Right cardiac atrium (tissue), 5 donors: ENCODE measurements at regions not wholly inside any gene's neighbourhood (a gene's known extent, or its start where the extent isn't known, plus 50 kb on each side); places are given as distances from the start of the nearest gene placed in this dataset.
"Not testable (repeated sequence)": the region's sequence is repeated elsewhere in the genome, so short reads cannot be mapped to it uniquely, and the experiment has no call there.

ENCODE experiments used
- ATAC-seq, 2 donors: fragments of 200-7000 bp; cut with Tn5 transposase; one replicate each; pipeline versions ENCODE4 v1.8.0 to v1.9.1; 2020; ENCODE audit warnings: moderate library complexity in 2 of 2, mild to moderate bottlenecking in 1 of 2
- DNase-seq, 3 donors: peaks; one replicate each; pipeline ENCODE4 v3.0.0-alpha.2; 2020
- H3K27ac ChIP-seq: one replicate; pipeline ENCODE4 v1.5.1; 2013; ENCODE audit warnings: mild to moderate bottlenecking, low read length, control low read depth, moderate library complexity
- H3K27me3 ChIP-seq: one replicate; pipeline ENCODE4 v1.6.1; 2013; ENCODE audit not compliant: control insufficient read depth, insufficient read depth
- H3K4me1 ChIP-seq: one replicate; pipeline ENCODE4 v1.6.1; 2013; ENCODE audit warnings: low read length; ENCODE audit not compliant: control insufficient read depth, insufficient read depth
- H3K4me3 ChIP-seq: one replicate; pipeline ENCODE4 v1.5.1; 2013; ENCODE audit warnings: low read length, control low read depth
- H3K9me3 ChIP-seq: one replicate; pipeline ENCODE4 v1.6.1; 2013; ENCODE audit warnings: low read length; ENCODE audit not compliant: control insufficient read depth
- WGBS: extraction: QIAGEN DNeasy Blood & Tissue Kit; methylation state at CpG from one replicate; pipeline ENCODE4 v1.1.7; 2013; 5-methylcytosine and 5-hydroxymethylcytosine counted together
- intact Hi-C, 4 donors: fragments of 100-400 bp; cut with DNase I; formaldehyde crosslinking; loops; one replicate each; pipeline versions ENCODE4 v1.11.0 to v1.14.0; 2022 to 2023
- donor health status: healthy with polysubstance abuse.
- donor health status: DM: no; HTN: yes; CAD: no.
- donor health status: DM: no; HTN: no; CAD: no.
- donor health status: DM: no; HTN: yes; CAD: no; lungs with severe emphysema.
- donor health status: DM: yes; HTN: yes; CAD: no.

DNA sequence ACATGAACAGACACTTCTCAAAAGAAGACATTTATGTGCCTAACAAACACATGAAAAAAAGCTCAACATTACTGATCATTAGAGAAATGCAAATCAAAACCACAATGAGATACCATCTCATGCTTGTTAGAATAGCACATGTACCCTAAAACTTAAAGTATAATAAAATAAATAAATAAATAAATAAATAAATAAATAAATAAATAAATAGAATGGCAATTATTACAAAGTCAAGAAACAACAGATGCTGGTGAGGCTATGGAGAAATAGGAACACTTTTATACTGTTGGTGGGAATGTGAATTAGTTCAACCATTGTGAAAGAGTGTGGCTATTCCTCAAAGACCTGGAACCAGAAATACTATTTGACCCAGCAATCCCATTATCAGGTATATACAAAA lies 970.6 kb downstream of the NR2F1-AS1 start:
- DNase-seq, H3K9me3 ChIP-seq, H3K4me1 ChIP-seq, H3K4me3 ChIP-seq, ATAC-seq, H3K27ac ChIP-seq, H3K27me3 ChIP-seq, intact Hi-C loops: not testable (repeated sequence)

- no peak for ATAC-seq
- Histone ChIP-seq H3K4me3 (no peak overlapping the region), H3K4me1 (no peaks in the 10 kb centered on the region), H3K27me3 (no peaks in the 10 kb centered on the region), H3K27ac (no peak overlapping the region), H3K9me3 (no peaks in the 10 kb centered on the region)
- no peak for DNase-seq
- intact Hi-C loops, result no loop called here
- 86% methylated on average over 2 of the region's 2 CpGs for WGBS
Measured at GRCh38 chr5:92605591-92605990, 975.4 kb downstream of the NR2F1-AS1 start.

DNA sequence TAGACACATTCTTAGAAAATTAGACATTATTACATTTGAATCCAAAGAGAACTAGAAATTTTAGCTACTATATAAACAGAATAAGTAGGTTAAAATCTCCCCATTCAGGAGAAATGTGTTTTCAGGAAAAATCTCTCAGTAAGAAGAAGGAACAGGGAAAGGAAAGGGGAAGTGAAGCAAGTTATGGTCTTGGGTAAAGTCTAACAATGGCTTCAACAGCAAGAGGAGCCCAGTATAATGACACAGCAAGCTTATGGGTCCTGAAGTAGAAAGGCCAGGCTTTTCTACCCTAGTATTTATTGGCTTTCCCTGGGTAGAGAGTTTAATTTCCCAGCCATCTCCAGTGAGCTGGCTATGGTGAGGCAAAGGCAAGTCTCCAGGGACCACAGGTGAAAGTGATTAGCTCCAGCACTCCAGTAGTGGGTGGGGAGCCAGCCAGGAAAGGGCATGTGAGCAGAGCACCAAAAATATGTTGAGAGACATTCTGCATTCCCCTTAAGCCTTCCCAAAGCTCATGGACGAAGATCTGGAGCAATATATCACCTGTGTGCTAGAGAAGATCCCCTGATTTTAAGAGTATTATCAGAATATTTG lies 981.7 kb downstream of the NR2F1-AS1 start:
- WGBS, result 68% methylated on average over 1 of the region's 1 CpG
- DNase-seq, result no peak
- ATAC-seq, result no peak

GRCh38 chr5:92594031-92594430 lies 987.0 kb downstream of the NR2F1-AS1 start:
- intact Hi-C loops, result no loop called here
- Histone ChIP-seq H3K4me3 (no peak overlapping the region), H3K27ac (no peak overlapping the region), H3K9me3 (no peaks in the 10 kb centered on the region), H3K27me3 (no peaks in the 10 kb centered on the region), H3K4me1 (no peaks in the 10 kb centered on the region)
- DNase-seq (no peak), ATAC-seq (no peak)

More for the DNA sequence above, 981.7 kb downstream of the NR2F1-AS1 start:
- intact Hi-C loops, result no loop called here
- Histone ChIP-seq H3K27ac (no peak overlapping the region), H3K4me3 (no peak overlapping the region), H3K27me3 (no peaks in the 10 kb centered on the region), H3K9me3 (no peaks in the 10 kb centered on the region), H3K4me1 (no peaks in the 10 kb centered on the region)

DNA sequence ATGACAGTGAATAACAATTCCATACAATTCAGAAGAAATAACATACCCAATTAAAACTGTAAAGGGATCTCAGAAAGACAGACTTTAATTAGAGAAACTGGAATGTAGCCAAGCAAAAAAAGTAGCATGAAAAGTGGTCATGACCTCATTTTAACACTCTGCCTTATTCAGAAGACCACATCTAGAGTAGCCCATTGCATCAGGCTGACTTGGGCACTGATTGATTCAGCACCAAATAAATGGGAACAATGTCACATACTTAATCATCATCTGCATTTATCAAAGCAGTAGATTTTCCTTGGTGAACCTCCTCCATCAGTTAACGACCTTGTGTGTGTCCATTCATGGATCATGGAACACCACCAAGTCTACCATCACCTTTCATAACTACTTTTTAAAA lies 992.1 kb downstream of the NR2F1-AS1 start:
- Histone ChIP-seq H3K9me3 (no peaks in the 10 kb centered on the region), H3K4me1 (no peaks in the 10 kb centered on the region), H3K27ac (no peak overlapping the region), H3K27me3 (no peaks in the 10 kb centered on the region), H3K4me3 (no peak overlapping the region)
- 65% methylated on average over 1 of the region's 1 CpG for WGBS
- ATAC-seq (no peak), DNase-seq (no peak)
- intact Hi-C loops, result no loop called here

DNA sequence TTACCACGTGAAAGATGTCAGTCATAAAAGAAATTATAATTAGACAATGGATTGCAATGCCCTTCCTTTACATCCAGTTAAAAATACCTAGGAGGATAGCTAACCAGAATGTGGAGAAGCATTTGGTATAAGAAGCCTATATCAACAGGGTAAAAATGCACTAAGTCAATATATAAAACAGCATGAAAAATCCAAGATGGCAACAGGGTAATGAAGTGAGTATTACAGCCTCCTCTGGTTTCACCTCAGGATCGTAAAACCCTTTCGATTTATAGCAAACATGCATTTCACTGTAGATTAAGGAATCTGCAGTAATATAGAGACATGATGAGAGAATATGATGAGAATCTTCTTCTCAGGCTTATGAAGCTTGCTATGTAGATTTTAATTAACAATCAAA lies 999.3 kb downstream of the NR2F1-AS1 start:
- Histone ChIP-seq H3K4me1 (no peaks in the 10 kb centered on the region), H3K9me3 (no peaks in the 10 kb centered on the region), H3K27me3 (no peaks in the 10 kb centered on the region), H3K4me3 (no peak overlapping the region), H3K27ac (no peak overlapping the region)
- 84% methylated on average over 3 of the region's 3 CpGs for WGBS
- intact Hi-C loops, result no loop called here
- no peak for ATAC-seq
- no peak for DNase-seq

- ATAC-seq, result no peak
- no peak for DNase-seq
- intact Hi-C loops, result no loop called here
Measured at GRCh38 chr5:92581249-92581648, 999.8 kb downstream of the NR2F1-AS1 start.

GRCh38 chr5:92580814-92581213 lies 1000.2 kb downstream of the NR2F1-AS1 start:
- intact Hi-C loops, result no loop called here
- no peak for ATAC-seq
- H3K27ac ChIP-seq, result no peak overlapping the region
- no peaks in the 10 kb centered on the region for H3K4me1 ChIP-seq
- WGBS, result 75% methylated on average over 2 of the region's 2 CpGs
- no peak overlapping the region for H3K4me3 ChIP-seq
- no peaks in the 10 kb centered on the region for H3K27me3 ChIP-seq
- no peak for DNase-seq
- H3K9me3 ChIP-seq, result no peaks in the 10 kb centered on the region

More at GRCh38 chr5:92581249-92581648, 999.8 kb downstream of the NR2F1-AS1 start:
- H3K4me1 ChIP-seq, result no peaks in the 10 kb centered on the region
- no peak overlapping the region for H3K4me3 ChIP-seq
- no peak overlapping the region for H3K27ac ChIP-seq
- no peaks in the 10 kb centered on the region for H3K9me3 ChIP-seq
- no peaks in the 10 kb centered on the region for H3K27me3 ChIP-seq

DNA sequence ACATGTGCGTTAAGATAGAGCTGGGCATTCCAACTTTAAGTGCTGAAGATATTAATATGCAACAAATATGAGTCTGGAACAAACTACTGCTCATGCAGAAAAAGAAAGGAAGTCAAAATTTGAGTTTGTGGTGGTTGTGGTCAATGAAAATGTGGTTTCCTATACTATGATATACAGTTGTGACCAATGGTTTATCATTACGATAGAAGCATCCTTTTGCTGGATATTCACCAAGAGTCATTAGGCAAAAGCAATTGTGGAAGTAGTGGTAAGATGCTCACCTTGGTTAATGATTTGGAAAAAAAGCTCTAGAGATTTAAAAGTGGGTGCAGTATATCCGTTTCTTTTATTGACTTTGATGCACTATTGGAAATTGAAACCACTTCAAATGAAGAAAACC lies 1007.0 kb downstream of the NR2F1-AS1 start:
- Histone ChIP-seq H3K9me3 (no peaks in the 10 kb centered on the region), H3K4me1 (no peaks in the 10 kb centered on the region), H3K4me3 (no peak overlapping the region), H3K27me3 (no peaks in the 10 kb centered on the region), H3K27ac (no peak overlapping the region)
- ATAC-seq (no peak), DNase-seq (no peak)
- intact Hi-C loops, result no loop called here
- WGBS, result 81% methylated on average over 3 of the region's 3 CpGs

DNA sequence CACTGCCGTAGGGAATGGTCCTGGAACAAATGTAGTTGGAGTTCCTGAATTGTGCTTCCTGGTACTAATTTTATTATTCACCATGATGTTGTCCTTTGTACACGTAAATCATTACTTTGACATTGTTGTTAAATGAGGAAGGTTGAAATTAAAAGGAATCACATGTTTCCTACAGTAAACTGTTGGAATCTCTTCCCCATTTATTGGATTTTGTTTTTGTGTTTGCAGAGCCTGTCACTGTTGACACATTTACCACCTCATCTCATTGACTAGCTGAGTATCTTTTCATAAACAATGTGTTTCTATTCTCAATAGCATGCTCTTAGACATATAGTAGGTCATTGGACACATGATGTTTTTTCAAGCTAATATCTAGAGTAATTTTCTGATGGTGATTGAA lies 1012.5 kb downstream of the NR2F1-AS1 start:
- WGBS, result 81% methylated on average over 2 of the region's 2 CpGs
- Histone ChIP-seq H3K27me3 (no peaks in the 10 kb centered on the region), H3K4me3 (no peak overlapping the region), H3K27ac (no peak overlapping the region), H3K9me3 (no peaks in the 10 kb centered on the region), H3K4me1 (no peaks in the 10 kb centered on the region)
- intact Hi-C loops, result no loop called here
- ATAC-seq (no peak), DNase-seq (no peak)

- WGBS, result 90% methylated on average over 3 of the region's 3 CpGs
- ATAC-seq, result no peak
Measured at GRCh38 chr5:92567831-92568450, 1013.1 kb downstream of the NR2F1-AS1 start.

More at GRCh38 chr5:92567831-92568450, 1013.1 kb downstream of the NR2F1-AS1 start:
- no peak overlapping the region for H3K4me3 ChIP-seq
- no peak for DNase-seq
- no peaks in the 10 kb centered on the region for H3K4me1 ChIP-seq
- H3K27ac ChIP-seq, result no peak overlapping the region
- no peaks in the 10 kb centered on the region for H3K9me3 ChIP-seq
- H3K27me3 ChIP-seq, result no peaks in the 10 kb centered on the region
- intact Hi-C loops, result no loop called here
